Naive thymus-derived CD4-positive, alpha-beta T cell (primary cell): ENCODE measurements at regions not wholly inside any gene's neighbourhood (a gene's known extent, or its start where the extent isn't known, plus 50 kb on each side); places are given as distances from the start of the nearest gene placed in this dataset.
"Not testable (repeated sequence)": the region's sequence is repeated elsewhere in the genome, so short reads cannot be mapped to it uniquely, and the experiment has no call there.

Source experiments
- ATAC-seq: fragments of 150-1000 bp; cut with Tn5 transposase; 2 replicates; pipeline ENCODE4 v1.10.0; 2021; ENCODE audit warnings: mild to moderate bottlenecking, moderate library complexity
- CTCF ChIA-PET: fragments of 350-600 bp; sonication (Branson Sonifier 250); formaldehyde crosslinking; loops from one replicate; lab custom pipeline; 2021; ENCODE audit warnings: antibody characterized with exemption; lab: Charles Lee
- POLR2A ChIA-PET: fragments of 350-600 bp; sonication (Branson Sonifier 250); formaldehyde crosslinking; loops from one replicate; lab custom pipeline; 2021; ENCODE audit warnings: antibody characterized with exemption, inconsistent platforms; lab: Charles Lee
- DNase-seq, 9 donors: peaks; one replicate each; pipeline versions ENCODE4 v3.0.0 to v3.0.0-alpha.2; 2020 to 2022; ENCODE audit warnings: mixed read lengths in 1 of 9
- H3K27ac ChIP-seq: one replicate; pipeline ENCODE4 v1.7.0; 2013; ENCODE audit warnings: mild to moderate bottlenecking, low read depth, low read length, moderate library complexity
- H3K27me3 ChIP-seq, 2 donors: one replicate each; pipeline ENCODE4 v1.7.0; 2013; ENCODE audit warnings: low read length in 2 of 2, mild to moderate bottlenecking in 2 of 2, moderate library complexity in 2 of 2; ENCODE audit not compliant: control insufficient read depth in 2 of 2, insufficient read depth in 2 of 2
- H3K36me3 ChIP-seq, 3 experiments: 1 replicate in 2 of 3; 2 replicates in 1 of 3; pipeline ENCODE4 v1.7.0; 2013; ENCODE audit warnings: low read length in 3 of 3, mild to moderate bottlenecking in 3 of 3, moderate library complexity in 1 of 3; ENCODE audit not compliant: insufficient read depth in 3 of 3, control insufficient read depth in 2 of 3
- H3K4me1 ChIP-seq, 2 donors: one replicate each; pipeline ENCODE4 v1.7.0; 2013; ENCODE audit warnings: low read length in 2 of 2, mild to moderate bottlenecking in 2 of 2, moderate library complexity in 1 of 2; ENCODE audit not compliant: control insufficient read depth in 2 of 2, insufficient read depth in 2 of 2
- H3K4me3 ChIP-seq: 2 replicates; pipeline ENCODE4 v1.7.0; 2013; ENCODE audit warnings: mild to moderate bottlenecking, low read length
- H3K9me3 ChIP-seq, 3 experiments: 1 replicate in 2 of 3; 2 replicates in 1 of 3; pipeline ENCODE4 v1.7.0; 2013; ENCODE audit warnings: low read length in 3 of 3; ENCODE audit not compliant: control insufficient read depth in 2 of 3
- H3K27ac Mint-ChIP-seq, 9 donors: one replicate each; pipeline ENCODE4 v1.8.0; 2020 to 2022; ENCODE audit warnings: mixed read lengths in 9 of 9, mild to moderate bottlenecking in 8 of 9, moderate library complexity in 5 of 9, inconsistent platforms in 2 of 9
- H3K27me3 Mint-ChIP-seq, 5 donors: one replicate each; pipeline ENCODE4 v1.8.0; 2021 to 2022; ENCODE audit warnings: mixed read lengths in 5 of 5, mild to moderate bottlenecking in 1 of 5
- H3K36me3 Mint-ChIP-seq, 5 donors: one replicate each; pipeline ENCODE4 v1.8.0; 2020 to 2022; ENCODE audit warnings: mixed read lengths in 5 of 5, mild to moderate bottlenecking in 3 of 5, inconsistent platforms in 1 of 5
- H3K4me1 Mint-ChIP-seq, 7 donors: one replicate each; pipeline ENCODE4 v1.8.0; 2020 to 2022; ENCODE audit warnings: mixed read lengths in 7 of 7, mild to moderate bottlenecking in 3 of 7, inconsistent platforms in 1 of 7
- H3K4me3 Mint-ChIP-seq, 10 donors: one replicate each; pipeline ENCODE4 v1.8.0; 2020 to 2022; ENCODE audit warnings: mild to moderate bottlenecking in 10 of 10, mixed read lengths in 10 of 10, moderate library complexity in 6 of 10, inconsistent platforms in 2 of 10
- H3K9me3 Mint-ChIP-seq, 11 donors: one replicate each; pipeline ENCODE4 v1.8.0; 2020 to 2022; ENCODE audit warnings: mixed read lengths in 11 of 11, mild to moderate bottlenecking in 4 of 11, inconsistent platforms in 1 of 11, moderate library complexity in 1 of 11
- intact Hi-C, 2 donors: fragments of 100-400 bp; cut with micrococcal nuclease; formaldehyde crosslinking; loops; one replicate each; pipeline ENCODE4 v1.15.1; 2023

DNA sequence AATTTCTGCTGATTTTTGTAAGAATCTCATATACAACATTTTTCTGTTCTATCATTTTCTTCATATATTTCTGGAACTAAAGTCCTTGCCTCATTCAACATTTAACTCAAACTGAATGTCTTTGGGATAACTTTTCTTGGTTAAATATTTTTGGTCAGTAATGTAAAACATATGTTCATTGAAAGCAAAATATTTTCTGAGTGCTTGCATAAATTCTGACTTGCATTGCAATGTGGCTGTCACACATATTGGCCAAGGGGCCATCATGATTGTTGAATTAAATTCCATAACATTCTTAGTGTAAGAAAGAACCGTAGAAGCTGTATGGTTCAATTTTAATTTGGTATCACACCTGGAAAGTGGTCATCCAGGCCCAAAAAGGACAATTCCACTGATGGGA is 369.4 kb downstream of the GALC start:
- ChIA-PET CTCF (no interaction called here), POLR2A (no interaction called here)

DNA sequence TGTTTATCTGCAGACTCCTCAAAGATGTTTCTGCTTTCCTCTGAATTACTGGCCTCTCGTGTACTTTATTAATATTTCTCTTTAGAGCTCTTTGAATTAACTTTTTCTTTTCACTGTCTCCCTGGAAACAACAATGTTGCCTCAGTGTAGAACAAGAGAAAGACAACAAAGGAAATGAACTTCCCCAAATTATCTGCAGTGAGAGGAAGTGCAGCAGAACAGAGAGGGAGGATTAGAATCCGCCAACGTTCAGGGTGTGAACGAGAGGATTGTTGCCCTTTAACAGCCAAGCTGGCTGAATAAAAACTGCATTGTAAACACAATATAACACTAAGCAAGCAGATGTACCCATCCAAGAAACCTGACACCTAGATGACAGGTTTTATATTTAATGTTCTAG is 375.9 kb downstream of the GALC start:
- Histone ChIP-seq H3K4me3 (no peak overlapping the region), H3K4me1 (no peaks in the 10 kb centered on the region), H3K27me3 (no peaks in the 10 kb centered on the region), H3K9me3 (peaks cover 0 to 6% (median 0%) of the 10 kb centered on the region in 3 experiments), H3K36me3 (no peaks in the 10 kb centered on the region), H3K27ac (no peak overlapping the region)
- H3K4me3 Mint-ChIP-seq, result no peak overlapping the region
- peaks cover 0 to 11% (median 5%) of the 10 kb centered on the region in 5 donors for H3K27me3 Mint-ChIP-seq
- ChIA-PET POLR2A (no interaction called here), CTCF (interaction anchor here (0.7 kb wide), 1 partner anchor 568 kb away, joined by 3 read pairs; no protein-coding TSS in a partner anchor)
- no peak for DNase-seq
- H3K36me3 Mint-ChIP-seq, result peaks cover 0 to 6% (median 0%) of the 10 kb centered on the region in 5 donors
- ATAC-seq, result no peak
- H3K4me1 Mint-ChIP-seq, result no peaks in the 10 kb centered on the region
- no peak overlapping the region for H3K27ac Mint-ChIP-seq
- peaks cover 1 to 19% (median 13%) of the 10 kb centered on the region in 11 donors for H3K9me3 Mint-ChIP-seq
- intact Hi-C loops, result no loop called here

More for the DNA sequence above, 369.4 kb downstream of the GALC start:
- Histone ChIP-seq H3K4me1 (no peaks in the 10 kb centered on the region), H3K9me3 (peaks cover 0 to 6% (median 0%) of the 10 kb centered on the region in 3 experiments), H3K4me3 (no peak overlapping the region), H3K27me3 (no peaks in the 10 kb centered on the region), H3K27ac (no peak overlapping the region), H3K36me3 (no peaks in the 10 kb centered on the region)
- ATAC-seq (no peak), DNase-seq (no peak)
- Mint-ChIP-seq H3K27me3 (peaks cover 0 to 5% (median 0%) of the 10 kb centered on the region in 5 donors), H3K4me3 (no peak overlapping the region), H3K36me3 (peaks cover 0 to 8% (median 0%) of the 10 kb centered on the region in 5 donors), H3K4me1 (no peaks in the 10 kb centered on the region), H3K27ac (no peak overlapping the region), H3K9me3 (peaks cover 2 to 29% (median 18%) of the 10 kb centered on the region in 11 donors)
- intact Hi-C loops, result no loop called here

DNA sequence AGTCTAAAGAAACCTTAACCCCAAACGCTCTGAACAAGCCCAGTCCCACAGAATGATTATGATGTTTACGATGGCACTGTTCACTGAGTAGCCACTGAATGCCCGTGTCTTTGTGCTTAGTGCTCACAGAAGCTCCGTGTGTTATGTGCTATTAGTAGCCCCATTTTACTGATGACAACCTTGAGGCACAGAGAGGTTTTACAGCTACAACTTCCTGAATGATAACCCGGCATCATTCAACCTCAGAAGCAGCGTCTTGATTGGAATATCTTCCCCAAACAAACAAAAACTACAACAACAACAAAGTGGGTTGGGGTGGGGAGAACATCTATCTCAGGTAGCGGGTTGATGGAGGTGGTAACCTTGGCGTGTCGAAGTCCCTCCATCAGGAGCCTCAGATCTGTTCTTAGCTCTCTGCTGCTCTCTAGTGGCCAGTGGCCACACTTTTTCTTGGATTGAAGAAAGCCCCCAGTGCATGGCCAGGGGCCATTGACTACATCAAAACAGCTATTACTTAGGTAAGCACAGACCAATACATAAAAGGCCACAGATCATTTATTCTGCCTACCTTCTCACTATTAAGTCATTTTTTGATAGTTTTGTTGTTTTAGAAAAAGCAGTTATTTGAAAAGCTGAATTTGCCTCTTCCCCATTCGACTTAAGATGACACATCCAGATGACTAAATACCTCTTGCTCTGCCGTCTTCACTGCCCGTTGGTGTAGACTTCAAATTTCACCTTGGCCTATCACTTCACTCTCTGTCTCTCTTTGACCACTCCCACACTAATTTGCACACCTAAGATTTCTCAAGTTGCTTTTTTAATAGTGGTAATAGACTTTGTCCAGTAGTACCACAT is 376.9 kb downstream of the GALC start:
- Histone ChIP-seq H3K4me3 (no peak overlapping the region), H3K27ac (no peak overlapping the region), H3K9me3 (no peaks in the 10 kb centered on the region), H3K36me3 (no peaks in the 10 kb centered on the region), H3K4me1 (no peaks in the 10 kb centered on the region), H3K27me3 (no peaks in the 10 kb centered on the region)
- ATAC-seq (no peak), DNase-seq (peak in 4 of 9 donors; percentile 0 to 28 (median 10))
- intact Hi-C loops, result no loop called here
- Mint-ChIP-seq H3K27me3 (peaks cover 0 to 11% (median 5%) of the 10 kb centered on the region in 5 donors), H3K9me3 (peaks cover 0 to 13% (median 8%) of the 10 kb centered on the region in 11 donors), H3K36me3 (peaks cover 0 to 4% (median 0%) of the 10 kb centered on the region in 5 donors), H3K4me1 (no peaks in the 10 kb centered on the region), H3K4me3 (no peak overlapping the region), H3K27ac (no peak overlapping the region)
- ChIA-PET CTCF (interaction anchor here (0.6 kb wide), 1 partner anchor 565 kb away, joined by 3 read pairs; no protein-coding TSS in a partner anchor), POLR2A (no interaction called here)

DNA sequence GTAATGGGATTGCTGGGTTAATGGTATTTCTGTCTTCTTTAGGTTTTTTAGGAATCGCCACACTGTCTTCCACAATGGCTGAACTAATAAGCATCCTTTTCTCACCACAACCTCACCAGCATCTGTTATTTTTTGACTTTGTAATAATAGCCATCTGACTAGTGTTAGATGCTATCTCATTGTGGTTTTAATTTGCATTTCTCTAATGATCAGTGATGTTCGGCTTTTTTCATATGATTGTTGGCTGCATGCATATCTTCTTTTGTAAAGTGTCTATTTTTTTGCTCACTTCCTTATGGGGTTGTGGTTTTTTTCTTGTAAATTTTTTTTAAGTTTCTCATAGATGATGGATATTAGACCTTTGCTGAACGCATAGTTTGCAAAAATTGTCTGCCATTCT is 377.9 kb downstream of the GALC start:
- ChIA-PET CTCF (no interaction called here), POLR2A (no interaction called here)
- H3K27me3 Mint-ChIP-seq, result peaks cover 0 to 11% (median 5%) of the 10 kb centered on the region in 5 donors
- H3K27ac Mint-ChIP-seq, result no peak overlapping the region
- H3K4me3 Mint-ChIP-seq, result no peak overlapping the region
- Histone ChIP-seq H3K27ac (no peak overlapping the region), H3K4me3 (no peak overlapping the region), H3K36me3 (no peaks in the 10 kb centered on the region), H3K9me3 (no peaks in the 10 kb centered on the region), H3K27me3 (no peaks in the 10 kb centered on the region), H3K4me1 (no peaks in the 10 kb centered on the region)
- no peak for ATAC-seq
- DNase-seq, result no peak
- no peaks in the 10 kb centered on the region for H3K4me1 Mint-ChIP-seq
- H3K36me3 Mint-ChIP-seq, result no peaks in the 10 kb centered on the region
- H3K9me3 Mint-ChIP-seq, result peaks cover 0 to 4% (median 0%) of the 10 kb centered on the region in 11 donors
- intact Hi-C loops, result no loop called here

DNA sequence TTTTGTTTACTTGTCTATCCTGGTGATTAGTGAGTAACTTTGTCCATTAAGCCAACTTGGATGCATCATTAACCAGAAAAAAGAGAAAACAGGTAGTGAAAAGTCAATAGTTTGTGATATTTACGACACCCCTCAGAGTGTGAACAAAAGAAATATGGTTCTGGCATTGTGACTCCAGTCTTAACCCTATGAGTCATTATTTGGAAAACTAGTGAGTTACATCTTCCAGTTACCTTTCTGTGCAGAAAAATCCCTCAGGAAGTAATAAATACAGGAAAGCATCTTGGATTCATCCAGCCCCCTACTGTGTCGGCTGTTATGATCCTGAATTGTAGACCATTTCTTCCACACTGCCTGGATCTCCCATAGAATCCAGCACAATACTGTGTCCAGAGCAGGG is 379.1 kb downstream of the GALC start:
- peaks cover 0 to 4% (median 0%) of the 10 kb centered on the region in 11 donors for H3K9me3 Mint-ChIP-seq
- CTCF ChIA-PET, result no interaction called here

DNA sequence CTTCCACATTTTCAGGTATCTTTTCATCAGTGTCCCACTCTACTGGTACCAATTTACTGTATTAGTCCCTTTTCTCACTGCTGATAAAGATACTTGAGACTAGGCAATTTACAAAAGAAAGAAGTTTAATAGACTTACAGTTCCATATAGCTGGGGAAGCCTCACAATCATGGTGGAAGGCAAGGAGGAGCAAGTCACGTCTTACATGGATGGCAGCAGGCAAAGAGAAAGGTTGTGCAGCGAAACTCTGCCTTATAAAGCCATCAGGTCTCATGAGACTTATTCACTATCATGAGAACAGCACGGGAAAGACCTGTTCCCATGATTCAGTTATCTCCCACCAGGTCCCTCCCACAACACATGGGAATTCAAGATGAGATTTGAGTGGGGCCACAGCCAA is 385.9 kb downstream of the GALC start:
- H3K27me3 Mint-ChIP-seq, POLR2A ChIA-PET, CTCF ChIA-PET: not testable (repeated sequence)

More for the DNA sequence above, 379.1 kb downstream of the GALC start:
- no peaks in the 10 kb centered on the region for H3K4me1 ChIP-seq
- POLR2A ChIA-PET, result no interaction called here
- no peaks in the 10 kb centered on the region for H3K9me3 ChIP-seq
- H3K4me1 Mint-ChIP-seq, result no peaks in the 10 kb centered on the region
- no peak overlapping the region for H3K4me3 ChIP-seq
- peaks cover 0 to 11% (median 5%) of the 10 kb centered on the region in 5 donors for H3K27me3 Mint-ChIP-seq
- DNase-seq, result no peak
- H3K27ac ChIP-seq, result no peak overlapping the region
- no peaks in the 10 kb centered on the region for H3K36me3 ChIP-seq
- intact Hi-C loops, result no loop called here
- no peak overlapping the region for H3K4me3 Mint-ChIP-seq
- H3K36me3 Mint-ChIP-seq, result no peaks in the 10 kb centered on the region
- no peaks in the 10 kb centered on the region for H3K27me3 ChIP-seq
- ATAC-seq, result no peak
- H3K27ac Mint-ChIP-seq, result no peak overlapping the region

More for the DNA sequence above, 385.9 kb downstream of the GALC start:
- H3K36me3 ChIP-seq, ATAC-seq, H3K4me3 ChIP-seq, H3K4me1 ChIP-seq, H3K9me3 ChIP-seq, H3K4me1 Mint-ChIP-seq, DNase-seq, H3K36me3 Mint-ChIP-seq, H3K27ac Mint-ChIP-seq, H3K27ac ChIP-seq, H3K27me3 ChIP-seq, H3K4me3 Mint-ChIP-seq, intact Hi-C loops: not testable (repeated sequence)
- peaks cover 4 to 30% (median 12%) of the 10 kb centered on the region in 11 donors for H3K9me3 Mint-ChIP-seq
